Astrocyte of the spinal cord (primary cell): ENCODE measurements at regions not wholly inside any gene's neighbourhood (a gene's known extent, or its start where the extent isn't known, plus 50 kb on each side); places are given as distances from the start of the nearest gene placed in this dataset.

ENCODE experiments used
- DNase-seq: peaks from one replicate; pipeline ENCODE4 v3.0.0; 2011; ENCODE audit warnings: low read depth, low spot score
- H3K4me3 ChIP-seq: 2 replicates; pipeline ENCODE4 v1.5.1; 2011; ENCODE audit warnings: low read depth, mild to moderate bottlenecking, low read length, moderate library complexity
- in situ Hi-C: cut with HindIII; loops from 2 replicates; pipeline ENCODE4 v1.10.0; 2017; ENCODE audit warnings: low sequenced_read_pairs
- TF ChIP-seq, protein P1 (sequence below): IDR thresholded peaks from 2 replicates; pipeline ENCODE4 v1.5.1; 2012; ENCODE audit warnings: low read depth, mild to moderate bottlenecking, low read length, inconsistent platforms

- in situ Hi-C loops, result no loop called here
- H3K4me3 ChIP-seq, result no peak overlapping the region
- TF ChIP-seq, protein P1, sequence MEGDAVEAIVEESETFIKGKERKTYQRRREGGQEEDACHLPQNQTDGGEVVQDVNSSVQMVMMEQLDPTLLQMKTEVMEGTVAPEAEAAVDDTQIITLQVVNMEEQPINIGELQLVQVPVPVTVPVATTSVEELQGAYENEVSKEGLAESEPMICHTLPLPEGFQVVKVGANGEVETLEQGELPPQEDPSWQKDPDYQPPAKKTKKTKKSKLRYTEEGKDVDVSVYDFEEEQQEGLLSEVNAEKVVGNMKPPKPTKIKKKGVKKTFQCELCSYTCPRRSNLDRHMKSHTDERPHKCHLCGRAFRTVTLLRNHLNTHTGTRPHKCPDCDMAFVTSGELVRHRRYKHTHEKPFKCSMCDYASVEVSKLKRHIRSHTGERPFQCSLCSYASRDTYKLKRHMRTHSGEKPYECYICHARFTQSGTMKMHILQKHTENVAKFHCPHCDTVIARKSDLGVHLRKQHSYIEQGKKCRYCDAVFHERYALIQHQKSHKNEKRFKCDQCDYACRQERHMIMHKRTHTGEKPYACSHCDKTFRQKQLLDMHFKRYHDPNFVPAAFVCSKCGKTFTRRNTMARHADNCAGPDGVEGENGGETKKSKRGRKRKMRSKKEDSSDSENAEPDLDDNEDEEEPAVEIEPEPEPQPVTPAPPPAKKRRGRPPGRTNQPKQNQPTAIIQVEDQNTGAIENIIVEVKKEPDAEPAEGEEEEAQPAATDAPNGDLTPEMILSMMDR, result no peak
- DNase-seq, result no peak
These were observed 213.4 kb upstream of the JADE1 start for GRCh38 chr4:128596115-128596514.

DNA sequence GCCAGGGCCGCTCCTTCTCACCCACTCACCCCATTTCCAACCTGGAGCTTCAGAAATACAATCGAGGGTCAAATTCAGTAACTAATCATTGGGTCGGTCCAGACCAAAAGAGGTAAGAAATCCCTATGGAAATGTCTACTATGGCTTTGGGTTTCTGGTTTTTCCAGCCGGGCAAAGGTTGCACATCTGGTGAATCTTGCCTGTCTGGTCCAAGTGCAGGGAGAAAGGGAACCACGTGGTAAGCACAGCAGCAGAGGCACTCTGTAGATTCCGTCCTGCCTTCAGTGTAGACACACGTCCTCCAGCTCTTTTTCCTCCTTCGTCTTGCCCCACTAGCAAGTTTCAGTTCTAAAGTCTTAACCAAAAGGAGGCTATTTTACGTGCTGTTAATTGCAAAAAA is 218.0 kb upstream of the JADE1 start:
- DNase-seq, result no peak
- H3K4me3 ChIP-seq, result no peak overlapping the region
- in situ Hi-C loops, result no loop called here
- TF ChIP-seq, protein P1, result no peak

- DNase-seq, result peak; percentile 36
- in situ Hi-C loops, result no loop called here
- no peak overlapping the region for H3K4me3 ChIP-seq
- TF ChIP-seq, protein P1, result peak; percentile 5
These were observed 218.7 kb upstream of the JADE1 start for GRCh38 chr4:128590773-128591172.

GRCh38 chr4:128590034-128590740 is 219.3 kb upstream of the JADE1 start:
- in situ Hi-C loops, result no loop called here
- DNase-seq, result no peak
- H3K4me3 ChIP-seq, result no peak overlapping the region
- TF ChIP-seq, protein P1, result no peak

DNA sequence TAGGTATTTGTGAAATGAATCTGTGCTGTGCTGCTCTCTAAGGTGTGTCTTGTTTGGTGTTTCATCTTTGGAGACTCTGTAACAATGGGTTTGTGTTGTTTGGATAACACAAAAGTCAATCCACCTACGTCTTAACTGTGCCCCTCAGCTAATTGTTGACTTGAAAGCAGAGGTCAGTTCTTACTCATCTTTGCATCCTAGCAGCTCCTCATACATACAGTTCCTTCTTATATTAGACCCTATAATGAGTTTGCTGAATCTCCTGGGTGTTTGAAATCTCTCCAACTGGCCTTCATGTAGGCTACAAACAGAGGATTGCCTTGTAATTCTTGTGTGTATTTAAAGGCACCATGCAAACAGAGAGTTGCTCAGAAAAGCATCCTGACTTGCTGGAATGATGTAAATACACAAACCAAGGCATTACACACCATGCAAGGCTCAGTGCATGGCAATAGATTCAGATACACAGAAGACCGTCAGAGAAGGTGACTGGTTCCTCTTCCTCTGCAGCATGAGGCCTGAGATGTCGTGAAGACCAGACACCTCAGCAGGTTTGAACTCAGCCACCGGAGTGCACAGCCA is 220.0 kb upstream of the JADE1 start:
- no peak for DNase-seq
- in situ Hi-C loops, result no loop called here
- H3K4me3 ChIP-seq, result no peak overlapping the region
- TF ChIP-seq, protein P1, result no peak

DNA sequence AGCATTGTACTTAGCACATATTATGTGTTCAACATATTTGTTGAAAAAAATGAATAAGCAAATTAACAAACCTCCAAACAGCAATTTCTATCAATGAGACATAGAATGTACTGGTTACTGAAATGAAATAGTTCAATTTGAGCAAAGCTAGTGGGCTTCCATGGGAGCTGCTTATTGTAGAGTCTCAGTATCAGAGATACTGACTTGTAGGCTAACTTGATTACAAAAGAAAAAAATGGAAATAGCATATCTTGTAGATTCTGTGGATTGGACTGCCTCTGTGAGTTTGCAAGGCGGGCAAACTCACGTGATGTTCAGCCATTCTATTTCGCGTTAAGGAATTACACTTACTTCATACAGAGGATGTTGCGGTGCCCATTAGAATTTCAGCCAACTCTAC is 222.1 kb upstream of the JADE1 start:
- in situ Hi-C loops, result no loop called here
- TF ChIP-seq, protein P1, result no peak
- H3K4me3 ChIP-seq, result no peak overlapping the region
- DNase-seq, result no peak
